Cerebellar cortex (tissue), 1 donor: ENCODE measurements at regions not wholly inside any gene's neighbourhood (a gene's known extent, or its start where the extent isn't known, plus 50 kb on each side); places are given as distances from the start of the nearest gene placed in this dataset.
A peak's percentile ranks its signal among the peaks of the same experiment; 100 is the strongest.
"Not testable (repeated sequence)": the region's sequence is repeated elsewhere in the genome, so short reads cannot be mapped to it uniquely, and the experiment has no call there.

Experiments used
- DNase-seq: peaks from one replicate; pipeline ENCODE4 v3.0.0-alpha.2; 2015; ENCODE audit warnings: low spot score

GRCh38 chr1:229857585-229857984 is 209.5 kb upstream of the GALNT2 start:
- no peak for DNase-seq

GRCh38 chr1:229859026-229859425 is 208.0 kb upstream of the GALNT2 start:
- DNase-seq, result no peak

- DNase-seq, result no peak
These were observed 206.1 kb upstream of the GALNT2 start for GRCh38 chr1:229860926-229861325.

GRCh38 chr1:229862017-229862774 is 204.8 kb upstream of the GALNT2 start:
- DNase-seq, result no peak

- DNase-seq, result peak; percentile 13
These were observed 203.1 kb upstream of the GALNT2 start for GRCh38 chr1:229863651-229864545.

GRCh38 chr1:229864686-229865230 is 202.3 kb upstream of the GALNT2 start:
- no peak for DNase-seq

- not testable (repeated sequence) for DNase-seq
These were observed 201.7 kb upstream of the GALNT2 start for GRCh38 chr1:229865321-229865720.

GRCh38 chr1:229867726-229868125 is 199.3 kb upstream of the GALNT2 start:
- no peak for DNase-seq

GRCh38 chr1:229869240-229869639 is 197.8 kb upstream of the GALNT2 start:
- no peak for DNase-seq

GRCh38 chr1:229869687-229870086 is 197.4 kb upstream of the GALNT2 start:
- DNase-seq, result no peak

- no peak for DNase-seq
These were observed 196.7 kb upstream of the GALNT2 start for GRCh38 chr1:229870381-229870780.

GRCh38 chr1:229871078-229871676 is 195.9 kb upstream of the GALNT2 start:
- no peak for DNase-seq

- DNase-seq, result no peak
These were observed 192.9 kb upstream of the GALNT2 start for GRCh38 chr1:229874136-229874535.

- no peak for DNase-seq
These were observed 192.4 kb upstream of the GALNT2 start for GRCh38 chr1:229874609-229875008.

GRCh38 chr1:229875086-229875485 is 192.0 kb upstream of the GALNT2 start:
- no peak for DNase-seq

- no peak for DNase-seq
These were observed 187.3 kb upstream of the GALNT2 start for GRCh38 chr1:229879746-229880145.

GRCh38 chr1:229880271-229881170 is 186.5 kb upstream of the GALNT2 start:
- DNase-seq, result no peak

- DNase-seq, result no peak
These were observed 184.4 kb upstream of the GALNT2 start for GRCh38 chr1:229882621-229883020.

- DNase-seq, result no peak
These were observed 183.4 kb upstream of the GALNT2 start for GRCh38 chr1:229883504-229884200.

- no peak for DNase-seq
These were observed 182.3 kb upstream of the GALNT2 start for GRCh38 chr1:229884765-229885164.
